C4-2B (cell line): ENCODE measurements at regions not wholly inside any gene's neighbourhood (a gene's known extent, or its start where the extent isn't known, plus 50 kb on each side); places are given as distances from the start of the nearest gene placed in this dataset.

Experiments
- H3K27ac ChIP-seq: fragments of 450-650 bp; 2 replicates; pipeline ENCODE4 v1.5.1; 2017
- ZFX ChIP-seq: fragments of 450-650 bp; IDR thresholded peaks from 2 replicates; pipeline ENCODE4 v1.6.1; 2017
- TF ChIP-seq, protein P1 (sequence below): fragments of 450-650 bp; conservative IDR thresholded peaks from 2 replicates; pipeline ENCODE4 v1.5.1; 2017; ENCODE audit warnings: mild to moderate bottlenecking

DNA sequence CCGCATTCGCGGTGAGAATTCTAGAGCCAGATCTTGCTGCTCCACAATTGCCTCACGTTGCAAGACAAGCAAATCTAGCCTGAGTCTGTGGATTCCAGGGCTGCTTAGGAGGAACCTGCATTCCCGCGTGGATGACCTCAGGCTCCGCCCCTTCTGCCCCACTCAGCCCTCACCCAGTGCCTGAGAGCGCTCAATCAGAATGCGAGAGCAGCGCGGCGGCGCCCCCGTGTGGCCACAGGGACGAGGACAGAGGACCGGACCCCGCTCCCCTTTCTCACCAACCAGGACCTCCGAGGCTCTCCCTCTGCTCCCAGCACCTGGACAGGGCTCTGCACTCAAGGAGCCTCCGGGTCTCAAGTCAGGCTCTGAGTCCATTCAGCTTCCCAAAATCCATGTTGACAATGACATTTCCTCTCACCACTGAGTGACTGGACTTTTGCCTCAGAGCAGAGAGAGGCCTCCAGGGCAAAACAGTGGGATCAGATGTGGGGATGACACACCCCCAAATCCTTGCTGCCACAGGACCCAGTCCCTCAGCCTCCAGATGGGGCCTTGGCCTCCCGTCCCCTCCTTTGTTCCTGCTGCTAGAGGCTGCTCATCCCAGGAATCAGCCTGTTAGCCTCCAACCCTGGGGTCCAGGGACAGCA is 52.0 kb downstream of the RPP21 start:
- no peak for TF ChIP-seq ZFX
- TF ChIP-seq, protein P1, sequence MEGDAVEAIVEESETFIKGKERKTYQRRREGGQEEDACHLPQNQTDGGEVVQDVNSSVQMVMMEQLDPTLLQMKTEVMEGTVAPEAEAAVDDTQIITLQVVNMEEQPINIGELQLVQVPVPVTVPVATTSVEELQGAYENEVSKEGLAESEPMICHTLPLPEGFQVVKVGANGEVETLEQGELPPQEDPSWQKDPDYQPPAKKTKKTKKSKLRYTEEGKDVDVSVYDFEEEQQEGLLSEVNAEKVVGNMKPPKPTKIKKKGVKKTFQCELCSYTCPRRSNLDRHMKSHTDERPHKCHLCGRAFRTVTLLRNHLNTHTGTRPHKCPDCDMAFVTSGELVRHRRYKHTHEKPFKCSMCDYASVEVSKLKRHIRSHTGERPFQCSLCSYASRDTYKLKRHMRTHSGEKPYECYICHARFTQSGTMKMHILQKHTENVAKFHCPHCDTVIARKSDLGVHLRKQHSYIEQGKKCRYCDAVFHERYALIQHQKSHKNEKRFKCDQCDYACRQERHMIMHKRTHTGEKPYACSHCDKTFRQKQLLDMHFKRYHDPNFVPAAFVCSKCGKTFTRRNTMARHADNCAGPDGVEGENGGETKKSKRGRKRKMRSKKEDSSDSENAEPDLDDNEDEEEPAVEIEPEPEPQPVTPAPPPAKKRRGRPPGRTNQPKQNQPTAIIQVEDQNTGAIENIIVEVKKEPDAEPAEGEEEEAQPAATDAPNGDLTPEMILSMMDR, result peak; percentile 95

DNA sequence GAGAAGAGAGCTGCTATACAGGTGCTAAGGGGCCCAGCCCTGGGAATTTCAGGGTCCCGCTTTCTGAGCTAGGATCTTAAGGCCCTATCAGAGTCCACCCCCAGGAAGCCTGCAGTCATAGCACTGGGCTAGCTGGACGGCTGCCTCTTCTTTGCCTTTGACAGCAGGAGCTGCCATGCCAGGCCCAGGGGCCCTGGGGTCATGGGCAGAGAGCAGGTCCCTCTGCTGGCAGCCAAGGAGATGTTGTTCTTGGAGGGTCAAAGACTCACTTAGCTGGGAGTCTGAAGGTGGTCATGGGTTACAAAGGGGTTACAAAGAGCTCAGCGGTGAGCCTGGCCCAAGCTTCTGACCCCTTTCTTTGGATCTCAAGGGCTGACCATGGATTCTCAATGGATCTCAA is 52.7 kb downstream of the RPP21 start:
- H3K27ac ChIP-seq, result no peak overlapping the region
- TF ChIP-seq, protein P1, result no peak
- TF ChIP-seq ZFX, result no peak

More for the DNA sequence above, 52.0 kb downstream of the RPP21 start:
- H3K27ac ChIP-seq, result no peak overlapping the region

DNA sequence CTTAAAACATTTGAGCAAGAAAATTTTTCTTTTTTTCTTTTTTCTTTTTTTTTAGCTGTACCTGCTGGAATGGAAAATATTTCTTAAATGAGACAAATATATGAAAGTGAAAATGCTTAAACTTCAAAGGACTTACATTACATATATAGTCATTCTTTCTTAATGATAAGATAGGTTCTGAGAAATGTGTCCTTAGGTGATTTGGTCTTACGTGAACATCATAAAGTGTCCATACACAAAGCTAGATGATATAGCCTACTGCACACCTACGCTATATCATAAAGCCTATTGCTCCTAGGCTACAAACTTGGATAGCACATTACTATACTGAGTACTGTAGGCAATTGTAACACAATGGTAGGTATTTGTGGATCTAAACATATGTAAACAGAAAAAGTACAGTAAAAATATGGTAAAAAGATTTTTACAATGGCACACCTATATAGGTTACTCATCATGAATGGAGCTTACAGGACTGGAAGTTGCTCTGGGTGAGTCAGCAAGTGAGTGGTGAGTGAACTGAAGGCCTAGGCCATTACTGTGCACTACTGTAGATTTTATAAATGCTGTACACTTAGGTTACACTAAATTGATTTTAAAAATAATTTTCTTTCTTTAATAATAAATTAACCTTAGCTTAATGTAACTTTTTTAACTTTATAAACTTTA is 54.6 kb downstream of the RPP21 start:
- TF ChIP-seq, protein P1, result no peak
- no peak for TF ChIP-seq ZFX
- H3K27ac ChIP-seq, result no peak overlapping the region

DNA sequence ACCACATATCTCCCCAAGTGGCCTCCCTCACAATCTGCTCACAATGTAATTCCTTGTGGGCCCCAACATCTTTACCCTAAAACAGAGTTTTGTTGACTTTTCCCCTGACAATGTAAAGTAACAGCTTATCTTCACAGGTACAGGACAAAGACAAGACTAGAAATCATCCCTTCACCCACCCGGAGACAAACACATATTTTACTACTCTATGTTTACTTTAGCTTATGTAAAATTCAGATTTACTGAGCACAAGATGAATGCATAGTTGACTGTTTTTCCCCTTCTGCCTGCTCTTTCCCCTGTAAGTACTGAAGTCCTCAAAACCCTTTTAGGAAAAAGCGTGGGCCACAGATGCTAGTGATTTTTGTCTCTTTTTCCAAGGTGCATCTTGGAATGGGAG is 61.0 kb downstream of the RPP21 start:
- TF ChIP-seq, protein P1, result no peak
- TF ChIP-seq ZFX, result no peak
- H3K27ac ChIP-seq, result no peak overlapping the region

DNA sequence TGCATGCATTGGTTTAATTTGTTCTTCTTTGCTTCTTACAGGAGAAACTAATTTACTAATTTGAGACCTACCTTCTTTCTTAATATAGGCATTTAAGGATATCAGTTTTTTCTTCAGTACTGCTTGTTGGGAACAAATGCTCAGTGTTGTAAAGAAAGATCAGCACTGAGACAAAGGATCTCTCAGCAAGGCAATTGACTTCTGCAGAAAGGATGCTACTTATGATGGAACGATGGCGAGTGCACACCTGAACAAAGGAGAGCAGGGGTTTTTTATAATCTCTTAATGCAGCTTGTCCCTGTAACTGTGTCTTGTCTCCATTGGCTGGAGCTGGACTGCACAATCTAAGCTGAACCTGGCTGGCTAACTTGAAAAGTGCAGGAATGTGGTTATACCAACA is 64.2 kb downstream of the RPP21 start:
- TF ChIP-seq, protein P1, result no peak
- TF ChIP-seq ZFX, result no peak
- no peak overlapping the region for H3K27ac ChIP-seq

DNA sequence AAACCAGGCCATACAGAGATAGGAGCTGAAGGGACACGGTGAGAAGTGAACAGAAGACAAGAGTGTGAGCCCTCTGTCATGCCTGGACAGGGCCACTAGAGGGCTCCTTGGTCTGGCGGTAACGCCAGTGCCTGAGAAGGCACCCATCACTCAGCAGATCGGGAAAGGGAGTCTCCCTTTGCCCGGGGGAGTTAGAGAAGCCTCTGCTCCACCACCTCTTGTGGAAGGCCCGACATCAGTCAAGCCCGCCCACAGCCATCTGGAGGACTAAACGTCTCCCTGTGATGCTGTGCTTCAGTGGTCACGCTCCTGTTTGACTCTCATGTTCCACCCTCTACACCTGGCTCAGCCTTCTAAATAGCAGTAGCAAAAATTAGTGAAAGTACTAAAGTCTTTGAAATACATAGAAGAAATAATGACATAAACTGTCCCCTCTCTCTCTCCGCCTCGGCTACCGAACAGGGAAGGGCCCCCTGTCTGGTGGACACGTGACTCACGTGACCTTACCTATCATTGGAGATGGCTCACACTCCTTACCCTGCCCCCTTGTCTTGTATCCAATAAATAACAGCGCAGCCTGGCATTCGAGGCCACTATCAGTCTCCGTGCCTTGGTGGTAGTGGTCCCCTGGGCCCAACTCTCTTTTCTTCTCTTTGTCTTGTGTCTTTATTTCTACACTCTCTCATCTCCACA is 66.7 kb downstream of the RPP21 start:
- TF ChIP-seq ZFX, result no peak
- TF ChIP-seq, protein P1, result peak; percentile 92
- H3K27ac ChIP-seq, result no peak overlapping the region

DNA sequence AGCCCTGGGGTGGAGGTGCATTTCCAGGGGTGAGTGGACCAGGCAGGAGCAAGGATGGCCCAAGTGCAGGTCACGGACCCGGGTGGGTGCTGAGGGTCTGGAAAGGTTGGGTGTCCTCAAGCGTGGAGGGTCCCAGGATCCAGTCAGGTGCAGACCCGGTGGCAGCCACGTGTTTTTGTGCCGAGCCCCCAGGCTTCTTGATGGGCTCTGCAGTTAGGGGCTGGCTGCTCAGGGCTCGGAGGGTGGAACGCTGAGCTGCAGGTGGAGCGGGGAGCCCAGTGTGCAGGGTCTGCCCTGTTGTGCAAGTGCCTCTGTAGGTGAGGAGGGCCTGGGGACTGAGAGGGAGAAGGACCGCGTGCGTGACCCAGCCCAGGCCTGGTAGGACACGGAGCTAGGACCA is 70.9 kb upstream of the HLA-E start:
- TF ChIP-seq ZFX, result no peak
- TF ChIP-seq, protein P1, result no peak

More for the DNA sequence above, 70.9 kb upstream of the HLA-E start:
- H3K27ac ChIP-seq, result no peak overlapping the region
